ENCODE measurements at regions not wholly inside any gene's neighbourhood (a gene's known extent, or its start where the extent isn't known, plus 50 kb on each side); places are given as distances from the start of the nearest gene placed in this dataset.

DNA sequence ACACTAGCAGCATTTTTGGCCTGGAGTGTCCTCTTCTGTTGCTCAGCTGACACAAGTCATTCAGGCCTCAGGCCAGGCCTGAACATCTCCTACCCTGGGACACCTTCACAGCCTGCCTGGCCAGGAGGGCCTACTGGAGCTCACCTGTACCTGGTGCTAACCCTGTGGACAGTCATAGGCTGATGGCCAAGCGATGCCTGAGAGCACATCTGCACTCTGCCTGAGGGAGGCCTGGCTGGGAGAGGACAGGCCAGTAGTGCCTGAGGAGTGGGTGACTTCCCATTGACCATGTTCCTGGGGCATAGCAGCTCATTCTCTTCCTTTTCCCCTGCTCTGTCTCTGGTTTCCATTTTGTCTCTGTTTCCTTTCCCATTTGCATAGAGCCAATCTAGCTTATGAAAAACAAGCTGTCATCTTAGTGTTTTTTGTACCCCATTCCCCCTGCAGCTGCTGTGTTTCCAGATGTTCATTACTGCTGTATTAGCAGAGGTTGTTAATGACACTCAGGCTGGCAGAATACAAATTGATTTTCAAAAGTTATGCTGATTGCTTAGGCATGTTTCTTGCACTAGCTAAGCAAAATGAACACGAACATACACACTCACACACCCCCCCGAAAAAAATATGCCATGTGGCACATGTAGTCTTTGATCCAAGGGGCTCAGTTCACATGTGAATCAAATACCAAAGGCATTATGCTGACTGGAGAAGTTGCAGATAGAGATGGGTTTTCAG, 149.7 kb upstream of the HS6ST1 start:
- no peak for DNase-seq (ENCODE audit: low read depth)

DNA sequence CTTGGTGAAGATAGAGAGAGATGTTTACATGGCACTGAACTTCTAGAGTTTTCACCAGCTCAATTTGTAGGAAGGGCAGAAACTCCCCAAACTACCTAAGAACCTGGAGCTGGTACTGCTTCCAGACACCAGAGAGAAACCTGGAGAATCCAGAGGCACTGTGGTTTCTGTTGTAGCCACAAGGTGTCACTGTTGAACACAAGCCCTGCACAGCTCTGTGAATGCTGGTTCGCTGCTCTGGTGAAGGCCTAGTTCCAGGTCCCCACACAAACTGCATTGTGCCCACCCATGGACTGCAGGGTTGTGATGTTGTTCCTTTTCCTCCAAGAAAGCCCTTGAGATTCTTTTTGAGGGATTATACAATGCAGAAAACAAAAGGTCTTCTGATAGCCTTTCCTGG, 150.5 kb upstream of the HS6ST1 start:
- no peak for DNase-seq (ENCODE audit: low read depth)

DNA sequence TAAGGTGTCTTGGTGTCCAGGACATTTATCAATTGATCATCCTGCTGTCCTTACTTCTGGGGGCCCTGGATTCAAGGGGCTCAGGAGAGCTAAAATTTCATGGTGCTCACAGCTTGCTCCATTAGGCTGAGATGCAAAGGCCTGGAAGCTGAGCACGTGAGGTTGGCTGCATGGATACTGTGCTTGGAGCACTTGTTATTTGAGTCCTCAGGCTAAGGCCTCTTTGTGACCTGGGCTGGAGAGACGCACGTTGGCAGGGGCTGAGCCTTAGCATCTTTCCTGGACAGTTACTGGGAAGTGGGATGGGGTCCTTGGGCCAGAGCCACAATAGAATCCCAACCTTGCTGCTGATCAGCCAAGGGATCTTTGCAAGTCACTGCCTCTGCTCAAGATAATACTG, 151.2 kb upstream of the HS6ST1 start:
- DNase-seq (ENCODE audit: low read depth), result no peak

DNA sequence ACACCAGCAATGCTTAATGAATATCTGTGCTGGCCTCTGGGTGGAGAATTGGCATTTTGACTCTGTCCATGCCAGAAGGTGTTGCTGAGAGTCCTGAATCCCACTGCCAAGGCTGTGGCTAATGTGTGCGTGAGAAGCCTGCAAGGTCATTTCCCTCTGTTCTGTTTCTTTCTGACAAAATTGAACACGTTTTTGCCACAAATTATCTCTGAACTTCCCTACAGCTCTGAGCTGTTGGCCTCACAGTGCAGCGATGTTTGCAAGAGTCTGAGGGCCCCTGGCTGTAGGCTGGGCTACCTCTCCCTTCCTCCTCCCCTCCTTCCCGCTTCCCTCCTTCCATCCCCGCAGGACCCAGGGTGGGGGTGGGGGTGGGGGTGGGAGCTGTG, 154.1 kb upstream of the HS6ST1 start:
- no peak for DNase-seq (ENCODE audit: low read depth)

DNA sequence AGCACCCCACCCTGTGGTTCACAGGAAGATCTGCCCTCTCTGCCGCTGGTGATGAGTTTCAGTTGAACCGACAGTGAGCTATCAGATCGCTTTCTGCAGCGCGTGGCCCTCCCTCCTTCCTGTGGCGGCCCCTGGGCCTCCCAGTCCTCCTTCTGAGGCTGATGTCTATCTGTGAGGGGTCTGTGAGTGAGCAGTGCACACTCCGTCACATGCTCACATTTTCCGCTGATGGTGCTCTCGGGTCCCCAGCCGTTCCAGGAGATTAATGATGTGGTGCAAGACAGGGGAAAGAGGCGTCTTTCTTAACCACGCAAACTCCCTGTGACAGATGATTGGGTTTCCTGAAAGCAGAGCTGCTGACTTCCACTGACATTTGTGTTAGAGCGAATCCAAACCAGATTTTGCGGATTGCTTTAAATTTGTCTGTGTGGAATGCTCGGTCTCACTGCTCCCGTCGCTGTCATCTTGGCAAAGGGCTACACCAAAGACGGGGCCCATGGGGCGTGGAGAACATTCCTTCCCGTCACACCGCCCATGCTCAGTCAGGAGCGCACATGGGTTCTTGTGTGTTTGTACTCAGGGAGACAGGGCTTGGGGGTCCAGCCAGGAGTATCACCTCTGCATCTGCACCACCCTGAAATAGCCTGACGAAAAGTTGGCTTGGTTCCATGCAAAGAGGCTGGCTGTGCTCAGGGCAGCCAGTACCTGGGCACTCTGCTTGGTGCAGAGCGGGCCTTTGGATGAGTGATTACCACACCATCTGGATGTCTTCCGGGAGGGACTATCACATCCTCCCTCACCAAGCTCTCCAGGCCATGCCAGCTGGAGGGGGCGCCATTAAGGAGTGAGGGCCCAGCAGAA, 154.7 kb upstream of the HS6ST1 start:
- DNase-seq (ENCODE audit: low read depth), result no peak

DNA sequence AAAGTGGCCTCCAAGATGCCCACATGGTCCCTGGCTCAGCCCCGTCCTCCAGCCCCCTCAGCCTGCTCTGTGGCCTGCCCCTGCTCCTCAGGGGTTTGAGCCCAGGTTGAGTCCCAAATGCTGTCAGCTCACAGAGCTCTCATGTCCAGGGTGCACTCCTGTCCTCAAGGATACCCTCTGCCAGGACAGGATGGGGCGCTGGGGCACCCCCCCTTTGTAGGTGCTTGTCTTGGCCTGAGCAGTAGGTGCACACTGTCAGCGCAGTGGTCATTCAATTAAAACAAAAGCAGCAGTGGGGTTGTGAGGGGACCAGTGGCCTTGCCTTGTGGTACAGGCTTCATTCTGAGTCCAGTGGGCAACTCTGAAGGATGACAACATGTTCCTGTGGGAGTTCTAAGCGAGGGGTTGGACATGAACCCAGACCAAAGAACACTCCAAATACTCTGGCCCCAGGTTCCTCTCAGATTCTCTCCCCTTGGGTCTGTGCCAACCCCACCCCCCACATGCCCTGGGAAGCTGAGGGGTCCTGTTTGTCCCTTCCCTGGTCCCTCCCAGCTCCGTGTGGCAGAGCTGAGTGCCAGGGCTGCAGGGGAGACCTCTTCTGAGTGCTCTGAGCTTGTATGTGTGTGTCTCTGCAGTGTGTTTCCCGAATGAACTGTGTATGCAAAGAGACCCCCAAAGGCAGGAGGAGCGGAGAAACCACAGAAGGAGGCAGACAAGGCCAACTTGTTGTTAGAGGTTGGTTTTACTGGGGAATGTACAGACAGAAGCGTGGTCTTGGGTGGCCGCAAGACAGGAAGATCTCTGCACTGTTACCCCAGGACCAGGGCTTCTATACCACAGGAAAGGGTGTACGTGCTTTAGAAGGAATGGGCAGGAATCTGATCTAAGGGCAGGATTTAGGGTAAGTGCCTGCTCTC, 155.6 kb upstream of the HS6ST1 start:
- no peak for DNase-seq (ENCODE audit: low read depth)

DNA sequence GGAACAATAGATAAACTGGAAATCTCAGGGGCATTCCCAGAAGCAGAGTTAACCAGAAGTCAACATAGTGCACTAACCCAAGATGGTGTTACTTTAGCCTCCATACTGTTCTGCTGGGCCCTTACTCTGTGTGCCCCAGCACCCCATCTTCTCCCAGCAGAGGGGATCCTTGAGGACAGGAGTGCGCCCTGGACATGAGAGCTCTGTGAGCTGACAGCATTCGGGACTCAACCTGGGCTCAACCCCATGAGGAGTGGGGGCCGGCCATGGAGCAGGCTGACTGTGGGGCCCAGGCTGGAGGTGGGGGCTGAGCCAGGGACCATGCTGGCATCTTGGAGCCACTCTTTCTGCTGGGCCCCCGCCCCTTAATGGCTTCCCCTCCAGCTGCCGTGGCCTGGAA, 156.3 kb upstream of the HS6ST1 start:
- no peak for DNase-seq (ENCODE audit: low read depth)

DNA sequence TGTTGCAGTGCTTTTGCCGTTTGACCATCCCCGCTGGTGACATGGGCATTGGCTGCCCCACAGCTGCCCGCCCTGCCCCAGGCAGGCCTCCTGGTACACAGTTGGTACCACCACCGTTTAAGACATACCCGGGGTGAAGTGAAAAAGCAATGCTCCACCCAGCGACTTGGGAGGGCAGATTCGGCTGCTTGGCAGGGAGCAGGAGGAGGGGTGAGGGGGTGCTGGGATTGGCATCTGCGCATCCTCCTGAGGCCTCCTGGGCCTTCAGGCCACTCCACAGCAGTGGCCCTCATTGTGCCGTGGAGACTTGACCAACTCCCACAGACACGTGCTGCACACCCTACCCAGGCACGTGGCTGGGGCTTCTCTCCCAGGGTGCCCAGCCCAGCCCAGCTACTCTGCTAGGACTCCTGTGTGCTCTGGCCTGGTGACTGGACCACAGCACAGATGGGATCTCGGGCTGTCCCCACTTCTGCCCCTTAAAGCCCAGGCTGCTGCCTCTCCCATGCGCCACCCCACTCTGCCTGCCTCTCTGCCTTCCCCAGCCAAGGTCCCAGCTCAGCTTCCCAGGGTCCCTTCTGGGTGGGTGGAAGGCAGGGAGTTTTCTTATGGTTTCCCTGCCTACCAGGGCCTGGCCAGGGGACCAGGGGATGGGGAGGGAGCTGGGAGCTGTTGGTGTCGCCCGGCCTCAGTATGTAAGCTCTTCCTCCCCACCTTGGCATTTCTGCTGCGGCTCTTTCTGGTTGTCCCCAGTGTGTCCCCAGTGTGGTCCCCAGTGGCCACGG, 157.0 kb upstream of the HS6ST1 start:
- DNase-seq (ENCODE audit: low read depth), result no peak

DNA sequence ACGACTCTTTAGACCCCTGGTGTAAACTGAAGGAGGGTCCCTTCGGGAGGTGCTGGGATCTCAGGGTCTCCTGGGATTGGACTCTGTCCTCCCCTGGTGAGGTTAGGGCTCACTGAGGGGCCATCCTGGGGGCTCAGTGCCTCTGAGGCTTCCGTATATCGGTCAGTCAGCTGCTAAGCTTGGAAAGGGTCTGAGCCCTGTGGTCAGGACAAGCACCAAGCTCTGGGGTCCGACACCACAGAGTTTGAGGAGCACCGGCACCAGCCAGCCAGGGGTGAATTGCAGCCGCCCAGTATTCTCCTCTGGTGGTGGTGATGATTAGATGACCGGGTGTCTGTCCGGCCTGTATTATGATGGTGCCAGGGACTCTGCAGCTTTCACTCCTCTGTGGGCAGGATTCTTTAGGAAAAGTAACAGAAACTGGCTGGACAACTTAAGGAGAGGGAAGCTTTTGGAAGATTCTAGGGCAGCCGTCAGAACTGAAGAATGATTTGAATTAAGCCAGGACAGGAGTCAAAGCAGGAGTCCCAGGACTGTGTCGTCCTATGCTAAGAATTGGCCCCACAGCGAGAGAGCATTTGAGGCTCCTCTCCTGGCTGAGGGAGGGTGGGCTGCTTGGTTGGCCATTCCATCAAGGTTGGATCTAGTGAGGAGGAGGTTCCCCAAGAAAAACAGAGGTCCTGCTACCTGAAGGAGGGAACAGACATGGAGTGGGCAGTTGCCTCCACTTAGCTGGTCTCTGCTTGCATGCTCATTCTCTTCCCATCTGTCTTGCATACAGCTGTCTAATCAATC, 158.6 kb upstream of the HS6ST1 start:
- DNase-seq (ENCODE audit: low read depth), result no peak

DNA sequence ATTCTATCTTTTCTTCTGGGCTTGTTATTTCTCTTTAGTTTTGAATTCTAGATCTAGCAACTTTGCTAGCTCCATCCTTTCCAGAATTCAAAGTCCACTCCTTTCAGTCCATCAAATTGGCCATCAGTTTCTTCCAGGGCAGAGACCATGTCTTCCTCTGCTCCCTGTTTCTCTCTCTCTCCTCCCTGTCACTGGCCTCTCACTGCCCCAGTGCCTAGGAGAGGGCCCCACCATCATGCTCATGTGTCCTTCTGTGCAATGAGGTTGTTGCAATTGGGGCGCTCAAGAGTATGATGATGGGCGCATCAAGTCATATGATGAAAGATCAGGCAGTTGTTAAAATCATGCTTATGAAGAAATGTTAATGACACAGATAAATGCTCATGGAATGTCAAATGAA, 159.2 kb upstream of the HS6ST1 start:
- DNase-seq (ENCODE audit: low read depth), result no peak

DNA sequence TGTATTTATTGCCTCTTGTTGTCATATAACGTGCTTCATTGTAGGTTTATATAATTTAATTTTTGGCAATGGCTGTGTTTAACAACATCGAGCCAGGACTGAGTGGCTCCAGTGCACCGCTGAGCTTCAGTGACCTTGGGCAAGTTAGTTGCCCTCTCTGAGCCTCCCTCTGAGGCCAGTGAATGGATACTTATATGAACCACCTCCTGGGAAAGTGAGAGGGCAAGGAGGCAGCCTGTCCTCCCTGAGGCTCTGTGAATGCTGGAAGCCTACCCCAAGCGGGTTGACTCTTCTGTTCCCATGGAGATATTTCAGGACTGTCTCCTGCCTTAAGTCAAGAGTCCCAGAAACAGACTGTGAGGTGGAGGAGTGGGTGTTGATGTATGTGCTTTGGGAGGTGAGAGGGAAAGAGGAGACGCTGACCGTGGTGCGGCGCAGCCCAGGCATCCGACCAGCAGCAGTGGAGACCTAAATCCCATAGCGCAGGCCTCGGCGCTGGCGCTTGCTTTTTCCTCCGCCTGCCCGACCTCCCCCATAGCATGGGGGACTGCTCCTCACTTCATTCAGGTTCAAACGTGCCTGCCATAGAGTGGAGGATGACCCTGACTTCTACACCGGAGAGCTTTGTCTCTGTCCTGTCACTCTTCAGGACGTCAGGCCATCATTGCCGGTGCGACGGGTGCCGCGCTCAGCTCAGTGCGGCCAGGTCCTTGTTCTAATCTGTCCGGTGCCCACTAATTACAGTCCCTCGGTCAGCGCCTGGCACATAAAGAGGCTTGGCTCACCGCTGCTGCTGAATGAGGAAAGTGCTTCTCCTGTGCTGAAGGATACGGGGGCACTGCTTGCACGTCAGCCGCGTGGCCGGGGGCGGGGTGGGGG, 167.3 kb upstream of the HS6ST1 start:
- no peak for DNase-seq (ENCODE audit: low read depth)

DNA sequence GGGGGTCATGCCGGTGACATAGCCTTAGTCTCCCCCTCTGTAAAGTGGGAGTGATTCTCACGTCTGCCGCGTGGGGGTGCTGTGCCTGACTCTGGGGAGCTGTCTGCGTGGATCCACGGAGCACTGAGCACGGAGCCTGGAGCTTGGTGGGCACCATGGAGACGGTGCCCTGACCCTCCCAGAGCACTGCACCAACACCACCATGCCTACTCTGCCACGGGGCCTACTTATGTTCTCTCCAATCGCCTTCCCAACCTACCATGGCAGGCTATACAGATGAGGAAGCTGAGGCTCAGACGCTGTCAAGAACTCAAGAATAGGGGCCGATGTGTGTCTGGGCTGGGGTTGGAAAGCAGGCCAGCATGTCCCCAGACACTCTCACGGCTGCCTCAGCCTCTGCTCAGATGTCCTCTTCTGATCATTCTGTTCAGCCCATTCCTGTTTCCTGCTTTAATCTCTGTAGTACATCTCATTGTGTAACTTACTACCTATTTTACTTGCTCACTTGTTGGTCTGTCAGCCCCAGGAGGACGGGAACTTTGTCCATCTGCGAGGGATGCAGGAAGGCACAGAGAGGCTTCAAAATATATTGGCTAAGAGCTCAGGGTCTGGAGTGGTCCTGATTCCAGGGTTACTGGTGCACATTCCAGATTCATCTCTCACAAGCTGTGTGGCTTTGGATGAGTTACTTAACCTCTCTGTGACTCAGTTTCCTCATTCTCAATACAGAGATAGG, 168.1 kb upstream of the HS6ST1 start:
- no peak for DNase-seq (ENCODE audit: low read depth)

DNA sequence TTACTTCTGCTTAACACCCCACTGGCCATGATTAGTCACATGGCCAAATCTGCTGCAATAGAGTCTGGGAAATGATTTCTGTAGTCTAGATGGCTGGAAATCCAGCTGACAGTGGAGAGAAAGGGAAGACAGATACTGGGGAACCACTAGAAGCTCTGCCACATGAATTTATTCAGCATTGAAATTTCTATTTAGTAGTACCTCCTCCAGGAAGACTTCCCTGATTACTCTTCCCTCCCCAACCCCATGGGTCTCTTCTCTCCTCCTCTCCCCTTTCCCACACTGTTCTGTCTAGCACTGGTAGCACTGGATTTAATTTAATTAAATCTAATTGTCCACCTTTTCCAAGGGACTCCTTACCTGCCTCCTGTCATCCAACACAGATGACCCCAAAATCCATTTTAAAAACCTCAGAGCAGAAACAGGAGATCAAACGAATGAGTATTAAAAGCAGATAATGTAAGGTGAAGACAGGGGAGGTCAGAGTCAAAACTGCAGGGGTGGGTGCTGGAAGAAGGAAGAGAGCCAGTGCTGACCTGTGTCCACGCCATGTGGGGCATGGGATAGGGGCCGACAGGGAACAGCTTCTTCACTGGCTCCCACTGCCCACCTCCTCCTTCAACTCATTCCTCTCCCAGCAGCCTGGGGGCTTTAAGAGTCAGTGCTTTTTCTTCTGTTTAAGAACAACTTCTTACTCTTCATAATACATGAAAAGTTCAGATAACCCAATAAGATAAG, 169.2 kb upstream of the HS6ST1 start:
- DNase-seq (ENCODE audit: low read depth), result no peak

DNA sequence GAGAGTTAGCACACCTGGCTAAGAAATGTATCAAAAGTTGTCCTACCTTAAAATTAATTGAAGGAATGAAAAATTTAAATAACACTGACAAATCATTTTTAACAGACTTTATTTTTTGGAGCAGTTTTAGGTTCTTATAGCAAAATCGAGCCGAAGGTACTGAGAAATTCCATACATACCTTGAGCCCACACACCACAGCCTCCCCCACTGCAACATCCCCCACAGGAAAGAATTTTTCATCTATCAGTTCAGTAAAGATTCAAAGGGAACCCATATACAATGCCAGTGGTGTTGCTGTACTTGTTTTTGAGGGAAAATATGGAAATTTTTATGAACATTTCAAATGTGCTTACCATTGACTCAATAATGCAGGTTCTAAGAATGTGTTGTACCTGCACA, 169.8 kb upstream of the HS6ST1 start:
- no peak for DNase-seq (ENCODE audit: low read depth)

DNA sequence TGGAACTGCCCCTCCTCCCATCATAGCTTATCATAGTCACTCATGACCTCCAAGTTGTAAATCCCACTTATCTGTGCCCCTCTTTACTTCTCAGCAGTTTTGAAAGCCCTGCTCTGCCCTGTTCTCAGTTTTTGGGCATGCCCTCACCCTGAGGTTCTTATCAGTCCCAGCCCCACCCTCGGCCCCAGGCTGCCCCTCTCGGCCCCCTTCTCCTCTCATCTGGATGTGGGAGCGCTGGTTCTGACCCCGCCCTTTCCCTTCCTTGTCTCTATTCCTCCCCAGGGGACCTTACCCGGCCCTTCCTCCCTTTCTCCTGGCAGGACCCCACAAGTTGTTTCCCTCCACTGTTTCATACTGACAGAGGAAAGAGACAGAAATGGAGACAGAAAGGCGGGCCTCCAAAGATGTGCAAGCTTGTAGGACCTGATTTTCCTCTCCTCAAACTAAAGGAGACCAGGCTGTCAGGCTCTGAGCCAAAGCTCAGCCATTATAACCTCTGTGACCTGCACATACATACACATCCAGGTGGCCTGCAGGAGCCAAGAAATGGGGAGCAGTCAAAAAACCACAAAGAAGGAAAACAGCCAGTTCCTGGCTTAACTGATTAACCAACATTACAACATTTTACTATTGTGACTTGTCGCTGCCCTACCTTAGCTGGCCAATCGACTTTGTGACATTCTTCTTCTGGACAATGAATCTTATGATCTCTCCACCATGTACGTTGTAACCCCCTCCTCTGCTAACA, 171.0 kb upstream of the HS6ST1 start:
- no peak for DNase-seq (ENCODE audit: low read depth)

DNA sequence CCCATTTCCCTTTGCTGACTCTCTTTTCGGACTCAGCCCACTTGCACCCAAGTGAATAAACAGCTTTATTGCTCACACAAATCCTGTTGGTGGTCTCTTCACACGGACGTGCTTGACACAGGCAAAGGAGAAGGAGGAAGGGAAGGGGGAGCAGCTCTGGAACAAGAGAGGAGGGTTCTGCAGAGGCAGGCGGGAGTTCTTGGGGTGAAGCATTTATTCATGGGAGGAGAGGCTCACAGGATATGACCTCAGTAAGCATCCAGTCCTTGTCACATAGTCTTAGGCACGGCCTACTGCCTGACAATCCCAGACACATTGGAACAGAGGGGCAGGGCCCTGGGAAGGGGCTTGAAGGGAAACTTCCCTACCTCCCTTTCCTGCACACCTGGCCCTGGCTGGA, 171.7 kb upstream of the HS6ST1 start:
- DNase-seq (ENCODE audit: low read depth), result no peak
